GM23338 (cell line): ENCODE measurements at regions not wholly inside any gene's neighbourhood (a gene's known extent, or its start where the extent isn't known, plus 50 kb on each side); places are given as distances from the start of the nearest gene placed in this dataset.

Source experiments
- ATAC-seq: fragments of 200-7000 bp; cut with Tn5 transposase; 3 replicates; pipeline ENCODE4 v1.9.1; 2020
- DNase-seq: peaks from one replicate; pipeline ENCODE4 v3.0.0-alpha.2; 2015; ENCODE audit warnings: low spot score
- H2AFZ ChIP-seq: fragments of 200-600 bp; sonication (generic); 2 replicates; pipeline ENCODE4 v1.8.0; 2016; ENCODE audit warnings: antibody characterized with exemption, mild to moderate bottlenecking, moderate library complexity
- H3F3A ChIP-seq: fragments of 200-600 bp; sonication (generic); replicated peaks from 2 replicates; pipeline ENCODE4 v1.8.0; 2017; ENCODE audit warnings: antibody characterized with exemption, mixed run types, low read depth
- H3K27ac ChIP-seq: fragments of 200-600 bp; sonication (generic); 2 replicates; pipeline ENCODE4 v1.6.1; 2016; ENCODE audit warnings: low read depth
- H3K27me3 ChIP-seq: fragments of 200-600 bp; sonication (generic); 2 replicates; pipeline ENCODE4 v1.8.0; 2016; ENCODE audit warnings: mild to moderate bottlenecking, mixed run types, moderate library complexity; ENCODE audit not compliant: insufficient read depth
- H3K36me3 ChIP-seq: fragments of 200-600 bp; sonication (generic); 2 replicates; pipeline ENCODE4 v1.8.0; 2016; ENCODE audit warnings: mild to moderate bottlenecking; ENCODE audit not compliant: insufficient read depth
- H3K4me1 ChIP-seq: fragments of 200-600 bp; sonication (generic); 2 replicates; pipeline ENCODE4 v1.8.0; 2016; ENCODE audit warnings: mild to moderate bottlenecking, moderate library complexity; ENCODE audit not compliant: insufficient read depth
- H3K4me2 ChIP-seq: fragments of 200-600 bp; sonication (generic); 2 replicates; pipeline ENCODE4 v1.7.1; 2017; ENCODE audit warnings: mixed run types
- H3K4me3 ChIP-seq: fragments of 200-600 bp; sonication (generic); 2 replicates; pipeline ENCODE4 v1.6.1; 2016; ENCODE audit warnings: mixed run types
- H3K79me2 ChIP-seq: fragments of 200-600 bp; sonication (generic); replicated peaks from 2 replicates; pipeline ENCODE4 v1.8.0; 2017; ENCODE audit warnings: mild to moderate bottlenecking; ENCODE audit not compliant: insufficient read depth
- H3K9me2 ChIP-seq: fragments of 200-600 bp; sonication (generic); 2 replicates; pipeline ENCODE4 v1.8.0; 2017; ENCODE audit not compliant: insufficient read depth
- H4K20me1 ChIP-seq: fragments of 200-600 bp; sonication (generic); replicated peaks from 2 replicates; pipeline ENCODE4 v1.8.0; 2017; ENCODE audit warnings: mild to moderate bottlenecking; ENCODE audit not compliant: insufficient read depth
- H3K27ac Mint-ChIP-seq: 2 replicates; pipeline ENCODE4 v1.8.0; 2020; ENCODE audit warnings: inconsistent platforms, mild to moderate bottlenecking, moderate library complexity, mixed read lengths
- H3K27me3 Mint-ChIP-seq: 3 replicates; pipeline ENCODE4 v1.8.0; 2022; ENCODE audit warnings: low read depth, mild to moderate bottlenecking, moderate library complexity, mixed read lengths, inconsistent platforms; ENCODE audit not compliant: insufficient read depth, poor library complexity
- H3K36me3 Mint-ChIP-seq: 3 replicates; pipeline ENCODE4 v1.8.0; 2021; ENCODE audit warnings: low read depth, mild to moderate bottlenecking, inconsistent platforms, moderate library complexity, mixed read lengths
- H3K4me1 Mint-ChIP-seq: 3 replicates; pipeline ENCODE4 v1.8.0; 2020; ENCODE audit warnings: mild to moderate bottlenecking, inconsistent platforms, mixed read lengths
- H3K4me3 Mint-ChIP-seq: 3 replicates; pipeline ENCODE4 v1.8.0; 2021; ENCODE audit warnings: moderate library complexity, mild to moderate bottlenecking, inconsistent platforms, mixed read lengths
- H3K9me3 Mint-ChIP-seq: 3 replicates; pipeline ENCODE4 v1.8.0; 2020; ENCODE audit warnings: moderate library complexity, mild to moderate bottlenecking, inconsistent platforms, mixed read lengths
- CREB1 ChIP-seq: fragments of 250-450 bp; sonication (Bioruptor Pico); IDR thresholded peaks from 2 replicates; pipeline ENCODE4 v1.5.0; 2020; ENCODE audit warnings: low read depth, mild to moderate bottlenecking, moderate library complexity
- CTCF ChIP-seq, 2 experiments: fragments of 200-600 bp in 1 of 2; sonication (generic) in 1 of 2; conservative IDR thresholded peaks; 2 replicates each; pipeline versions ENCODE4 v1.5.1 to v1.6.1; 2016 to 2017; ENCODE audit warnings: antibody characterized with exemption in 2 of 2, low read depth in 2 of 2, mild to moderate bottlenecking in 2 of 2, moderate library complexity in 1 of 2
- EZH2 ChIP-seq: fragments of 200-600 bp; sonication (generic); IDR thresholded peaks from one replicate; pipeline ENCODE4 v1.8.0; 2017; ENCODE audit warnings: antibody characterized with exemption, mild to moderate bottlenecking, low read depth; ENCODE audit not compliant: unreplicated experiment
- EZH2phosphoT487 ChIP-seq: fragments of 200-600 bp; sonication (generic); IDR thresholded peaks from one replicate; pipeline ENCODE4 v1.8.1; 2018; ENCODE audit warnings: antibody characterized with exemption; ENCODE audit not compliant: unreplicated experiment
- NANOG ChIP-seq: IDR thresholded peaks from 2 replicates; pipeline ENCODE4 v1.6.1; 2016; ENCODE audit warnings: antibody characterized with exemption, borderline replicate concordance
- POLR2AphosphoS5 ChIP-seq: IDR thresholded peaks from 2 replicates; pipeline ENCODE4 v1.6.1; 2016; ENCODE audit warnings: antibody characterized with exemption, low read depth
- STAT1 ChIP-seq: IDR thresholded peaks from one replicate; pipeline ENCODE4 v1.6.1; 2016; ENCODE audit warnings: antibody characterized with exemption; ENCODE audit not compliant: unreplicated experiment
- ZNF114 ChIP-seq: fragments of 250-450 bp; sonication (Bioruptor Pico); IDR thresholded peaks from 2 replicates; pipeline ENCODE4 v1.5.0; 2020; ENCODE audit warnings: mild to moderate bottlenecking, moderate library complexity
- ZNF462 ChIP-seq: fragments of 250-450 bp; sonication (Bioruptor Pico); IDR thresholded peaks from 2 replicates; pipeline ENCODE4 v1.5.0; 2020; ENCODE audit warnings: mild to moderate bottlenecking, moderate library complexity

- TF ChIP-seq ZNF462 (no peak), STAT1 (no peak), EZH2phosphoT487 (no peak), NANOG (no peak), ZNF114 (CRISPR knock-in tag) (no peak), EZH2 (no peak), POLR2AphosphoS5 (no peak), CREB1 (CRISPR knock-in tag) (no peak)
Observed at GRCh38 chr4:132587626-132588025, 561.5 kb upstream of the PCDH10 start (continued).

GRCh38 chr4:132592340-132592739, 556.8 kb upstream of the PCDH10 start:
- no peaks in the 10 kb centered on the region for H3F3A ChIP-seq
- TF ChIP-seq STAT1 (no peak), CTCF (conservative IDR thresholded peaks at IDR 0.05; ENCODE audit: low read depth in 2 of 2) (peak; percentile 39 to 50)
- ATAC-seq: no peak
- H3K36me3 Mint-ChIP-seq: peaks cover 4% of the 10 kb centered on the region; the same call in 1 of the 3 replicates
- DNase-seq: no peak
- no peaks in the 10 kb centered on the region for H3K79me2 ChIP-seq
- no peaks in the 10 kb centered on the region for H3K36me3 ChIP-seq
- H3K27ac ChIP-seq: no peak overlapping the region
- H3K27me3 ChIP-seq: no peaks in the 10 kb centered on the region
- H3K9me3 Mint-ChIP-seq: peaks cover 3% of the 10 kb centered on the region; the same call in 2 of the 3 replicates
- H3K9me2 ChIP-seq: peaks cover 3% of the 10 kb centered on the region
- no peak overlapping the region for H3K27ac Mint-ChIP-seq
- H3K27me3 Mint-ChIP-seq: no peaks in the 10 kb centered on the region
- H3K4me3 Mint-ChIP-seq: no peak overlapping the region
- no peak overlapping the region for H3K4me3 ChIP-seq
- H4K20me1 ChIP-seq: no peaks in the 10 kb centered on the region
- no peak overlapping the region for H2AFZ ChIP-seq
- no peak overlapping the region for H3K4me2 ChIP-seq
- H3K4me1 Mint-ChIP-seq: no peaks in the 10 kb centered on the region
- H3K4me1 ChIP-seq: no peaks in the 10 kb centered on the region
